ENCODE measurements at regions not wholly inside any gene's neighbourhood (a gene's known extent, or its start where the extent isn't known, plus 50 kb on each side); places are given as distances from the start of the nearest gene placed in this dataset.

DNA sequence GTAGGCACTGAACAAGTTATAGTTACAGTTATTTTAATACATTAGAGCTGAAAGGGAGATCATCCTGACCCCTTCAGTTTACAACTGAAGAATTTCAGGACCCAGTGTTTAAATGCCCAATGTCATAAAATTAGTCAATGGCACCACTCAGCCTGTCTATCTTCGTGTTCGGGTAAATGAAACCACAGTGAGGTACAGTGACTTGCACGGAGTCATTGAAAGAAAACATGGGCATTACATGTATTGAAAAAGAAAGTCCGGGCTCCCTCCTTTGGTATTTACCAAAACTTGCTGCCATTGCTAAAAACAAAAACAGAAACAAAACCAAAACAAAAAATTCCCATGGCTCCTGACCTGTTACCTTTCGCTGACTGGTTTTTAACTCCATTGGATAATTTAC is 131.7 kb downstream of the SH2D1A start:
- no peak overlapping the region for H3K4me3 ChIP-seq (replicated peaks; ENCODE audit: insufficient read depth, low read length)
- H3K27ac ChIP-seq (replicated peaks) = no peak overlapping the region
- H3K27me3 ChIP-seq (ENCODE audit: insufficient read depth, poor library complexity, severe bottlenecking) = no peaks in the 10 kb centered on the region
- TF ChIP-seq, protein P1, sequence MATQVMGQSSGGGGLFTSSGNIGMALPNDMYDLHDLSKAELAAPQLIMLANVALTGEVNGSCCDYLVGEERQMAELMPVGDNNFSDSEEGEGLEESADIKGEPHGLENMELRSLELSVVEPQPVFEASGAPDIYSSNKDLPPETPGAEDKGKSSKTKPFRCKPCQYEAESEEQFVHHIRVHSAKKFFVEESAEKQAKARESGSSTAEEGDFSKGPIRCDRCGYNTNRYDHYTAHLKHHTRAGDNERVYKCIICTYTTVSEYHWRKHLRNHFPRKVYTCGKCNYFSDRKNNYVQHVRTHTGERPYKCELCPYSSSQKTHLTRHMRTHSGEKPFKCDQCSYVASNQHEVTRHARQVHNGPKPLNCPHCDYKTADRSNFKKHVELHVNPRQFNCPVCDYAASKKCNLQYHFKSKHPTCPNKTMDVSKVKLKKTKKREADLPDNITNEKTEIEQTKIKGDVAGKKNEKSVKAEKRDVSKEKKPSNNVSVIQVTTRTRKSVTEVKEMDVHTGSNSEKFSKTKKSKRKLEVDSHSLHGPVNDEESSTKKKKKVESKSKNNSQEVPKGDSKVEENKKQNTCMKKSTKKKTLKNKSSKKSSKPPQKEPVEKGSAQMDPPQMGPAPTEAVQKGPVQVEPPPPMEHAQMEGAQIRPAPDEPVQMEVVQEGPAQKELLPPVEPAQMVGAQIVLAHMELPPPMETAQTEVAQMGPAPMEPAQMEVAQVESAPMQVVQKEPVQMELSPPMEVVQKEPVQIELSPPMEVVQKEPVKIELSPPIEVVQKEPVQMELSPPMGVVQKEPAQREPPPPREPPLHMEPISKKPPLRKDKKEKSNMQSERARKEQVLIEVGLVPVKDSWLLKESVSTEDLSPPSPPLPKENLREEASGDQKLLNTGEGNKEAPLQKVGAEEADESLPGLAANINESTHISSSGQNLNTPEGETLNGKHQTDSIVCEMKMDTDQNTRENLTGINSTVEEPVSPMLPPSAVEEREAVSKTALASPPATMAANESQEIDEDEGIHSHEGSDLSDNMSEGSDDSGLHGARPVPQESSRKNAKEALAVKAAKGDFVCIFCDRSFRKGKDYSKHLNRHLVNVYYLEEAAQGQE (IDR thresholded peaks at IDR 0.05; ENCODE audit: insufficient replicate concordance, low read depth) = no peak
- TF ChIP-seq POLR2AphosphoS5 (IDR thresholded peaks at IDR 0.05; ENCODE audit: low read depth) (no peak), GABPA (IDR thresholded peaks at IDR 0.05; ENCODE audit: low read depth) (no peak), SPI1 (IDR thresholded peaks at IDR 0.05; ENCODE audit: borderline replicate concordance, low read depth) (no peak)
- TF ChIP-seq, protein P2, sequence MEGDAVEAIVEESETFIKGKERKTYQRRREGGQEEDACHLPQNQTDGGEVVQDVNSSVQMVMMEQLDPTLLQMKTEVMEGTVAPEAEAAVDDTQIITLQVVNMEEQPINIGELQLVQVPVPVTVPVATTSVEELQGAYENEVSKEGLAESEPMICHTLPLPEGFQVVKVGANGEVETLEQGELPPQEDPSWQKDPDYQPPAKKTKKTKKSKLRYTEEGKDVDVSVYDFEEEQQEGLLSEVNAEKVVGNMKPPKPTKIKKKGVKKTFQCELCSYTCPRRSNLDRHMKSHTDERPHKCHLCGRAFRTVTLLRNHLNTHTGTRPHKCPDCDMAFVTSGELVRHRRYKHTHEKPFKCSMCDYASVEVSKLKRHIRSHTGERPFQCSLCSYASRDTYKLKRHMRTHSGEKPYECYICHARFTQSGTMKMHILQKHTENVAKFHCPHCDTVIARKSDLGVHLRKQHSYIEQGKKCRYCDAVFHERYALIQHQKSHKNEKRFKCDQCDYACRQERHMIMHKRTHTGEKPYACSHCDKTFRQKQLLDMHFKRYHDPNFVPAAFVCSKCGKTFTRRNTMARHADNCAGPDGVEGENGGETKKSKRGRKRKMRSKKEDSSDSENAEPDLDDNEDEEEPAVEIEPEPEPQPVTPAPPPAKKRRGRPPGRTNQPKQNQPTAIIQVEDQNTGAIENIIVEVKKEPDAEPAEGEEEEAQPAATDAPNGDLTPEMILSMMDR (IDR thresholded peaks at IDR 0.05; ENCODE audit: insufficient read depth, low read length) = no peak
- no peak for DNase-seq (ENCODE audit: low read depth in 1 of 2, low spot score in 1 of 2)

DNA sequence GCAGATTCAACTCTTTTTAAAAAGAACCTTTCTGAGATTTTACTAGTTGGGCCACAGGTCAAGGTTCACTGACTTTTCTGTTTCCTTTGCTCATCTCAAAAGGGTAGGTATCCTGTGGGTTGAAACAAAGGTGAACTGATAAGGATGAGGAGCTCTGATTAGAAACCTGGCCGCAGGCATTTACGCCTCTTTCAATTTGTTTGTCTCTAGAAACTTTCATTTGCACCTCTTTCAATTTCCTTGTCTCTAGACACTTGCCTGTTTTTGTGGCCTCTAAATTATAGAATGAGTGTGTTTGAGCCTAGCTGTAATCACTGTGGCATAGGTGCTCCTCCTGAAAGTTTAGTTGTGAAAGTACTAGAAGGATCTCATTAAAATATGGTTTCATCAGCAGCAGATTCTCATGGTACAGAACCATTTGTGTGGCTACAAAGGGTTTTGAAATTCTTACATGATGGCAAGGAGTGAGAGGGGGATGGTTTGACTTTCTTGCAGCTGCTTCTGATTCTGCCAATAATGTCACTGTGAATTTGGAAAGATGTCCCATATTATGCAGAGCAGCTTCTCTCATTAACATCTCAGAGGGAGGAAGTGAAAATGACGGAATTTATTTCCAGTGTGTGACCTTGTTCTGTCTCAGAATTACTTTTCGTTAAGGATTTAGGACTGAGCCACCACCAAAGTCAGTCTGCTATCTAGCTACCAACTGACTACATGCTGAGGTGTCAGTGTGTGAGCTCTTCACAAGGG is 142.2 kb downstream of the SH2D1A start:
- Histone ChIP-seq H3K27ac (replicated peaks) (no peak overlapping the region), H3K4me3 (replicated peaks; ENCODE audit: insufficient read depth, low read length) (no peak overlapping the region), H3K27me3 (ENCODE audit: insufficient read depth, poor library complexity, severe bottlenecking) (no peaks in the 10 kb centered on the region)
- TF ChIP-seq, protein P1 (IDR thresholded peaks at IDR 0.05; ENCODE audit: insufficient replicate concordance, low read depth) = no peak
- TF ChIP-seq, protein P2 (IDR thresholded peaks at IDR 0.05; ENCODE audit: insufficient read depth, low read length) = no peak
- no peak for TF ChIP-seq GABPA (IDR thresholded peaks at IDR 0.05; ENCODE audit: low read depth)
- TF ChIP-seq SPI1 (IDR thresholded peaks at IDR 0.05; ENCODE audit: borderline replicate concordance, low read depth) = no peak
- DNase-seq (ENCODE audit: low read depth in 1 of 2, low spot score in 1 of 2) = no peak

DNA sequence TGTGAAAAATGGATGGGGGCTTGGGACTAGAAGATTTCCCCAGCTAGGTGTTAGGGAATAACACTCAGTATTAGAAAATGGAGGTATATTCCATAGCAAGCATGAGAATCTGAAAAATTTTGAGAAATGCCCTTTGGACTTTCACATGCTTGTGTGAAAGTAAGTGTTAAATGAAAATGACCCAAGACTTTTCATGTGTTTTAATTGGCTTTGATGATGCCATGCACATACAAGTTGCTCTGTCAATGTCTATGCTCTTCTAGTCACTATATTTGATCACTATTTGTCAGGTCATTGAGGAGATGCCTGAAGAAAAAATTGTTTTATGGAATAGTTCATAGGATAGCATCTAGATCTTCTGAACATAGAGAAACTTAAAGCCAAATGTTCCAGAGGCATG is 147.6 kb downstream of the SH2D1A start:
- Histone ChIP-seq H3K4me3 (replicated peaks; ENCODE audit: insufficient read depth, low read length) (no peak overlapping the region), H3K27ac (replicated peaks) (no peak overlapping the region), H3K27me3 (ENCODE audit: insufficient read depth, poor library complexity, severe bottlenecking) (no peaks in the 10 kb centered on the region)
- TF ChIP-seq, protein P1 (IDR thresholded peaks at IDR 0.05; ENCODE audit: insufficient replicate concordance, low read depth) = no peak
- TF ChIP-seq GABPA (IDR thresholded peaks at IDR 0.05; ENCODE audit: low read depth) (no peak), SPI1 (IDR thresholded peaks at IDR 0.05; ENCODE audit: borderline replicate concordance, low read depth) (no peak), POLR2AphosphoS5 (IDR thresholded peaks at IDR 0.05; ENCODE audit: low read depth) (no peak)
- TF ChIP-seq, protein P2 (IDR thresholded peaks at IDR 0.05; ENCODE audit: insufficient read depth, low read length) = no peak
- no peak for DNase-seq (ENCODE audit: low read depth in 1 of 2, low spot score in 1 of 2)

All from HL-60 (cell line).